Heart right ventricle (tissue), 16 donors: ENCODE measurements at regions not wholly inside any gene's neighbourhood (a gene's known extent, or its start where the extent isn't known, plus 50 kb on each side); places are given as distances from the start of the nearest gene placed in this dataset.

Source experiments
- ATAC-seq, 8 donors: fragments of 200-7000 bp; cut with Tn5 transposase; one replicate each; pipeline ENCODE4 v1.9.1; 2020; ENCODE audit warnings: mild to moderate bottlenecking in 8 of 8, moderate library complexity in 8 of 8, moderate number of reproducible peaks in 1 of 8
- DNase-seq, 2 donors: peaks; one replicate each; pipeline ENCODE4 v3.0.0-alpha.2; 2020
- H3K27ac ChIP-seq, 10 donors: fragments of 200-600 bp; sonication (generic) in 2 of 10; one replicate each; pipeline versions ENCODE4 v1.5.0 to v1.8.0; 2020 to 2022; ENCODE audit warnings: mild to moderate bottlenecking in 3 of 10
- H3K27me3 ChIP-seq, 7 donors: fragments of 200-600 bp; one replicate each; pipeline ENCODE4 v1.8.0; 2021 to 2022; ENCODE audit warnings: mild to moderate bottlenecking in 2 of 7
- H3K36me3 ChIP-seq, 9 donors: fragments of 200-600 bp; sonication (generic) in 1 of 9; one replicate each; pipeline versions ENCODE4 v1.5.0 to v1.8.0; 2020 to 2022; ENCODE audit warnings: mild to moderate bottlenecking in 2 of 9
- H3K4me1 ChIP-seq, 9 donors: fragments of 200-600 bp; sonication (generic) in 1 of 9; one replicate each; pipeline versions ENCODE4 v1.5.0 to v1.8.0; 2020 to 2022; ENCODE audit warnings: mild to moderate bottlenecking in 4 of 9
- H3K4me3 ChIP-seq, 10 donors: fragments of 200-600 bp; sonication (generic) in 2 of 10; one replicate each; pipeline versions ENCODE4 v1.5.0 to v1.8.0; 2020 to 2022; ENCODE audit warnings: mild to moderate bottlenecking in 7 of 10, moderate library complexity in 2 of 10
- H3K9me3 ChIP-seq, 11 donors: fragments of 200-600 bp in 10 of 11; sonication (generic) in 2 of 11; one replicate each; pipeline versions ENCODE4 v1.5.0 to v1.8.0; 2013 to 2022; ENCODE audit warnings: mild to moderate bottlenecking in 2 of 11, control low read depth in 1 of 11, moderate library complexity in 1 of 11
- CTCF ChIP-seq, 9 donors: fragments of 200-600 bp; sonication (generic) in 2 of 9; IDR thresholded peaks; one replicate each; pipeline versions ENCODE4 v1.5.0 to v1.8.0; 2021 to 2022; ENCODE audit warnings: antibody characterized with exemption in 9 of 9, mild to moderate bottlenecking in 5 of 9, moderate library complexity in 1 of 9
- WGBS, 2 donors: extraction: QIAGEN DNeasy Blood & Tissue Kit; methylation state at CpG; one replicate each; pipeline ENCODE4 v1.1.7; 2013; ENCODE audit warnings: inconsistent platforms in 1 of 2; 5-methylcytosine and 5-hydroxymethylcytosine counted together
- intact Hi-C, 10 donors: fragments of 100-400 bp; cut with DNase I; formaldehyde crosslinking; loops; one replicate each; pipeline versions ENCODE4 v1.11.1 to v1.14.2; 2022
- donor health status: Arrhythmogenic right ventricular cardiomyopathy.
- donor health status: ischemic (EF 13 %, LVEDD 7.1; RV severe dilation, severe dysfunction).
- donor health status: healthy with polysubstance abuse.
- donor health status: DM: no; HTN: yes; CAD: no.
- donor health status: DM: no; HTN: no; CAD: no.
- donor health status: ischemic (EF 25% LVEDD 6.9; RV normal size, moderate dysfunction).
- donor health status: ischemic (EF 25% LVEDD 5.7; RV mildly dilated, moderate dysfunction).
- donor health status: healthy.
- donor health status: DM: yes; HTN: yes; CAD: no.
- donor health status: Ischemic cardiomyopathy.
- donor health status: ischemic (EF 35%, LVEDD 5.7; RV mildly dilated, moderate dysfunction).
- donor health status: nonischemic (EF 11% LVEDD 7.7; RV severe dilation, severe dysfunction).
- donor health status: DM: yes; HTN: yes; CAD: no.
- donor health status: PGD.
- donor health status: ischemic (EF 29% LVEDD 5.4; RV normal size, mild dysfunction).
- donor health status: nonischemic (EF 23%, LVEDD 6.1; RV moderate dilation, normal function).

- no peaks in the 10 kb centered on the region for H3K4me1 ChIP-seq
- intact Hi-C loops, result no loop called here
- no peaks in the 10 kb centered on the region for H3K9me3 ChIP-seq
- DNase-seq (no peak), ATAC-seq (no peak)
- H3K4me3 ChIP-seq, result no peak overlapping the region
- 35 to 38% methylated on average over 4 of the region's 4 CpGs for WGBS, 2 donors
- H3K27me3 ChIP-seq, result peaks cover 3 to 64% (median 52%) of the 10 kb centered on the region in 7 donors
- no peak for TF ChIP-seq CTCF (IDR thresholded peaks at IDR 0.05)
- no peaks in the 10 kb centered on the region for H3K36me3 ChIP-seq
- H3K27ac ChIP-seq, result no peak overlapping the region
Measured at GRCh38 chr14:94707494-94707893, 62.4 kb downstream of the GSC start.

GRCh38 chr14:94706133-94706532 lies 63.8 kb downstream of the GSC start:
- H3K36me3 ChIP-seq, result no peaks in the 10 kb centered on the region
- no peak for DNase-seq
- no peak overlapping the region for H3K4me3 ChIP-seq
- H3K9me3 ChIP-seq, result no peaks in the 10 kb centered on the region
- no peak for TF ChIP-seq CTCF (IDR thresholded peaks at IDR 0.05)
- H3K27me3 ChIP-seq, result peaks cover 3 to 52% (median 39%) of the 10 kb centered on the region in 7 donors
- no peaks in the 10 kb centered on the region for H3K4me1 ChIP-seq
- H3K27ac ChIP-seq, result no peak overlapping the region
- WGBS, 2 donors, result 54 to 66% methylated on average over 6 of the region's 6 CpGs
- ATAC-seq, result no peak
- intact Hi-C loops, result no loop called here

- WGBS, 2 donors, result 78 to 83% methylated on average over 2 of the region's 2 CpGs
Measured at GRCh38 chr14:94702629-94703028, 67.3 kb downstream of the GSC start.

GRCh38 chr14:94701861-94702370 lies 68.0 kb downstream of the GSC start:
- ATAC-seq (no peak), DNase-seq (no peak)
- H3K4me3 ChIP-seq, result no peak overlapping the region
- WGBS, 2 donors, result 76% methylated on average over 3 of the region's 3 CpGs
- TF ChIP-seq CTCF (IDR thresholded peaks at IDR 0.05), result no peak
- H3K4me1 ChIP-seq, result no peaks in the 10 kb centered on the region
- H3K36me3 ChIP-seq, result no peaks in the 10 kb centered on the region
- intact Hi-C loops, result no loop called here
- H3K27me3 ChIP-seq, result peaks cover 3 to 52% (median 30%) of the 10 kb centered on the region in 7 donors
- no peaks in the 10 kb centered on the region for H3K9me3 ChIP-seq
- H3K27ac ChIP-seq, result no peak overlapping the region

More at GRCh38 chr14:94702629-94703028, 67.3 kb downstream of the GSC start:
- no peak for DNase-seq
- intact Hi-C loops, result no loop called here
- Histone ChIP-seq H3K27ac (no peak overlapping the region), H3K4me3 (no peak overlapping the region), H3K9me3 (no peaks in the 10 kb centered on the region), H3K36me3 (no peaks in the 10 kb centered on the region), H3K27me3 (peaks cover 3 to 49% (median 33%) of the 10 kb centered on the region in 7 donors), H3K4me1 (no peaks in the 10 kb centered on the region)
- ATAC-seq, result no peak
- TF ChIP-seq CTCF (IDR thresholded peaks at IDR 0.05), result no peak
